ENCODE measurements at regions not wholly inside any gene's neighbourhood (a gene's known extent, or its start where the extent isn't known, plus 50 kb on each side); places are given as distances from the start of the nearest gene placed in this dataset.

DNA sequence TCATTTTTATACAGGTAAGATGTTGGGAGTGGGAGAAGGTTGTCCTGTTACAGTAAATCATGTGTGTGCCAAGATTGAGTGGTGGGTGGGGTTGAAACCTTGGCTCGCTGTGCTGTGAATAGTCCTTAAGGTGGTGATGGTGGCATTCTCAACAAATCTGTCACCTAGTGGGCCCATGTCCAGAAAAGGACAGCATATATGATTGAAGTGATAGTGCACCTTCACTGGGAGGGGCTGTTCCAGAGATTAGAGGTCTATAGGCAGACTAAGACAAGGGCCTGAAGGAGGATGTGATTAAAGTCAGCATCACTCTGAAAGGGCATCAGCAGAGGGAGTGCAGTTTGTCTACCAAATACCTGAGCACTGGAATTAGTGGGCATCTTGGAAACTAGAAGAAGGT is 374.2 kb upstream of the C2CD4B start:
- Histone ChIP-seq H3K27ac (ENCODE audit: low read length) (no peak overlapping the region), H3K27me3 (ENCODE audit: low read depth, low read length) (no peaks in the 10 kb centered on the region), H3K36me3 (ENCODE audit: control insufficient read depth in 1 of 2, insufficient read depth in 2 of 2, low read length in 2 of 2) (no peaks in the 10 kb centered on the region), H3K4me3 (ENCODE audit: low read depth in 1 of 2, low read length in 2 of 2) (no peak overlapping the region), H3K4me1 (ENCODE audit: control insufficient read depth in 1 of 2, insufficient read depth in 2 of 2, low read length in 2 of 2) (no peaks in the 10 kb centered on the region), H3K9me3 (ENCODE audit: control insufficient read depth in 1 of 2, low read length in 2 of 2) (no peaks in the 10 kb centered on the region)

- no peaks in the 10 kb centered on the region for H3K36me3 ChIP-seq (ENCODE audit: control insufficient read depth in 1 of 2, insufficient read depth in 2 of 2, low read length in 2 of 2)
- no peak overlapping the region for H3K27ac ChIP-seq (ENCODE audit: low read length)
Measured at GRCh38 chr15:62541250-62541649, 376.2 kb upstream of the C2CD4B start.

DNA sequence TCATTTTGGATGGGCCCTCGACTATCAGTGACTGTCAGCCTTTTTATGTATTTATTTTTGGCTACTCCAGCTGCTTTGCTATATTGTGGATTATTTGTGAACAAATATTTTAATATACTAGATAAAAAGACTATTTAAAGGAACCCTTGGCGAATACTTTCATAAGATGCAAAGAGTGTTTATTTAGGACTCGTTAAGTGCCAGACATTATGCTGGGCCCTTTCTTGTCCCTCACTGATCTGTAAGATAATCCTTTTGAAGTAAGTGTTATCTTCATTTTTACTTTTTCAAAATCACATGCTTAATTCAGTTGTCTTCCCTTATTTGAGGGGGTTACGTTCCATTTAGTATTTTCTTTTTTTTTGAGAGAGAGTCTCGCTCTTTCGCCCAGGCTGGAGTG is 376.8 kb upstream of the C2CD4B start:
- Histone ChIP-seq H3K27ac (ENCODE audit: low read length) (no peak overlapping the region), H3K36me3 (ENCODE audit: control insufficient read depth in 1 of 2, insufficient read depth in 2 of 2, low read length in 2 of 2) (no peaks in the 10 kb centered on the region), H3K9me3 (ENCODE audit: control insufficient read depth in 1 of 2, low read length in 2 of 2) (no peaks in the 10 kb centered on the region), H3K4me3 (ENCODE audit: low read depth in 1 of 2, low read length in 2 of 2) (no peak overlapping the region), H3K27me3 (ENCODE audit: low read depth, low read length) (no peaks in the 10 kb centered on the region), H3K4me1 (ENCODE audit: control insufficient read depth in 1 of 2, insufficient read depth in 2 of 2, low read length in 2 of 2) (peaks cover 13 to 18% of the 10 kb centered on the region in 2 donors)

More at GRCh38 chr15:62541250-62541649, 376.2 kb upstream of the C2CD4B start:
- no peak overlapping the region for H3K4me3 ChIP-seq (ENCODE audit: low read depth in 1 of 2, low read length in 2 of 2)
- H3K9me3 ChIP-seq (ENCODE audit: control insufficient read depth in 1 of 2, low read length in 2 of 2), result no peaks in the 10 kb centered on the region
- peaks cover 11 to 12% of the 10 kb centered on the region in 2 donors for H3K4me1 ChIP-seq (ENCODE audit: control insufficient read depth in 1 of 2, insufficient read depth in 2 of 2, low read length in 2 of 2)
- H3K27me3 ChIP-seq (ENCODE audit: low read depth, low read length), result no peaks in the 10 kb centered on the region

- Histone ChIP-seq H3K4me1 (ENCODE audit: control insufficient read depth in 1 of 2, insufficient read depth in 2 of 2, low read length in 2 of 2) (peaks cover 13 to 18% of the 10 kb centered on the region in 2 donors), H3K27me3 (ENCODE audit: low read depth, low read length) (no peaks in the 10 kb centered on the region), H3K4me3 (ENCODE audit: low read depth in 1 of 2, low read length in 2 of 2) (no peak overlapping the region), H3K27ac (ENCODE audit: low read length) (no peak overlapping the region), H3K9me3 (ENCODE audit: control insufficient read depth in 1 of 2, low read length in 2 of 2) (no peaks in the 10 kb centered on the region), H3K36me3 (ENCODE audit: control insufficient read depth in 1 of 2, insufficient read depth in 2 of 2, low read length in 2 of 2) (no peaks in the 10 kb centered on the region)
Measured at GRCh38 chr15:62544446-62544845, 379.4 kb upstream of the C2CD4B start.

DNA sequence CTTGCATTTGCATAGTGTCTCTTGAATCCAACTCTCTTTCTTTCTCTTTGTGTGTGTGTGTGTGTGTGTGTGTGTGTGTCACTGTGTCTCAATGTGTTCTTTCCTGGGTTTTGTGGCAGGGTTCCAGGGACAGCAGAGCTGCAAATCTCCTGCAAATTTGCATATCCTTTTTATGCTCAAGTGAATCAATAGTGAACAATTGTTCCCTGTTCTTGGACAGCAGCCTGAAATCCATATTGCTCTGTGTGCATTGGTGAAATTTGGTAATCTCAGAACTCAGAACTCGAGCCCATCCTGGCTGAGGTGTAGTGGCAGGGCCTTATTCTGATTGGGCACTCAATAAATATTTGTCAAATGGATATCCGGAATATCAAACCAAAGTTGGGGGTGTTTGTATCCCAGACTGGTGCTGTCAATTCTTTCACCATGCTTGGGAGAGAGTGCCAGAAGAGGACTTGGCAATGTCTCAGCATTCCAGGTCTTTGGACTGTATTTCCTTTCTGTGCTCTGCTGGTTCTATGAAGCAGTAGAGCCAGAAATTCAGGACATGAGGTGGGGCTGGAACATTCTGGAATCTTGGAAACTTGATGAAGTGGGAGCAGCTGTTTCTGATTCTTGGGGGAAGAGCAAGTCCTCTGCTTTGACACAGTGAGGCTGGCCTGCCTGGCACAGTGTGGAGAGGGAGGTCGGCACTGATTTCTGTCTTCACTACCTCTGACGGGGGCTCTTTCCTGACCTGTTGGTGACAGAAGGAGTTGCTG is 380.6 kb upstream of the C2CD4B start:
- no peaks in the 10 kb centered on the region for H3K27me3 ChIP-seq (ENCODE audit: low read depth, low read length)
- H3K27ac ChIP-seq (ENCODE audit: low read length), result no peak overlapping the region
- no peaks in the 10 kb centered on the region for H3K36me3 ChIP-seq (ENCODE audit: control insufficient read depth in 1 of 2, insufficient read depth in 2 of 2, low read length in 2 of 2)
- H3K4me3 ChIP-seq (ENCODE audit: low read depth in 1 of 2, low read length in 2 of 2), result no peak overlapping the region
- H3K4me1 ChIP-seq (ENCODE audit: control insufficient read depth in 1 of 2, insufficient read depth in 2 of 2, low read length in 2 of 2), result peaks cover 13 to 18% of the 10 kb centered on the region in 2 donors
- no peaks in the 10 kb centered on the region for H3K9me3 ChIP-seq (ENCODE audit: control insufficient read depth in 1 of 2, low read length in 2 of 2)

- Histone ChIP-seq H3K27me3 (ENCODE audit: low read depth, low read length) (no peaks in the 10 kb centered on the region), H3K9me3 (ENCODE audit: control insufficient read depth in 1 of 2, low read length in 2 of 2) (no peaks in the 10 kb centered on the region), H3K4me3 (ENCODE audit: low read depth in 1 of 2, low read length in 2 of 2) (no peak overlapping the region), H3K36me3 (ENCODE audit: control insufficient read depth in 1 of 2, insufficient read depth in 2 of 2, low read length in 2 of 2) (no peaks in the 10 kb centered on the region), H3K27ac (ENCODE audit: low read length) (no peak overlapping the region), H3K4me1 (ENCODE audit: control insufficient read depth in 1 of 2, insufficient read depth in 2 of 2, low read length in 2 of 2) (peaks cover 13 to 18% of the 10 kb centered on the region in 2 donors)
Measured at GRCh38 chr15:62546628-62547027, 381.5 kb upstream of the C2CD4B start.

DNA sequence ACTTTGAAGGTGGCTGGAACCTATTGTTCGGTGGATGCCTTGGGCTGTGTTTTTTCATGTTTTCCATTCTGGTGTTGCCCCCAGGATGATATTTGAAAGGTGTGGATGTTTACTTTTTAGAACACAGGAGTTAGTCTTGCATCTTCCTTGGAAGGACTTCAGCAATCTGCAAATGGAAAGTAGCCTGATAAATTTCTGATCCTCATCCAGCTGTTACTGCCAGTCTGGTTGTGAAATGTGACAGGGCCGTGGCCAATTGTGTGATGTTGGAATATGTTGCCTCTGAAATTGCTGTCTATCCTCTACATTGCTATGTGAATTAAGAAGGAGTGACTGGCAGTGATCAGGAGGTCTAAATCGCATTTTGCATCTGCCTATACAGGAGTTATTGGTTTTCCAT is 382.5 kb upstream of the C2CD4B start:
- Histone ChIP-seq H3K27me3 (ENCODE audit: low read depth, low read length) (no peaks in the 10 kb centered on the region), H3K27ac (ENCODE audit: low read length) (no peak overlapping the region), H3K4me3 (ENCODE audit: low read depth in 1 of 2, low read length in 2 of 2) (no peak overlapping the region), H3K9me3 (ENCODE audit: control insufficient read depth in 1 of 2, low read length in 2 of 2) (no peaks in the 10 kb centered on the region), H3K36me3 (ENCODE audit: control insufficient read depth in 1 of 2, insufficient read depth in 2 of 2, low read length in 2 of 2) (no peaks in the 10 kb centered on the region), H3K4me1 (ENCODE audit: control insufficient read depth in 1 of 2, insufficient read depth in 2 of 2, low read length in 2 of 2) (peaks cover 13 to 18% of the 10 kb centered on the region in 2 donors)

GRCh38 chr15:62549345-62549970 is 384.4 kb upstream of the C2CD4B start:
- no peaks in the 10 kb centered on the region for H3K36me3 ChIP-seq (ENCODE audit: control insufficient read depth in 1 of 2, insufficient read depth in 2 of 2, low read length in 2 of 2)
- H3K9me3 ChIP-seq (ENCODE audit: control insufficient read depth in 1 of 2, low read length in 2 of 2), result no peaks in the 10 kb centered on the region
- H3K4me3 ChIP-seq (ENCODE audit: low read depth in 1 of 2, low read length in 2 of 2), result no peak overlapping the region
- peaks cover 13 to 18% of the 10 kb centered on the region in 2 donors for H3K4me1 ChIP-seq (ENCODE audit: control insufficient read depth in 1 of 2, insufficient read depth in 2 of 2, low read length in 2 of 2)
- H3K27me3 ChIP-seq (ENCODE audit: low read depth, low read length), result no peaks in the 10 kb centered on the region
- no peak overlapping the region for H3K27ac ChIP-seq (ENCODE audit: low read length)

- no peaks in the 10 kb centered on the region for H3K36me3 ChIP-seq (ENCODE audit: control insufficient read depth in 1 of 2, insufficient read depth in 2 of 2, low read length in 2 of 2)
- no peak overlapping the region for H3K4me3 ChIP-seq (ENCODE audit: low read depth in 1 of 2, low read length in 2 of 2)
- no peak overlapping the region for H3K27ac ChIP-seq (ENCODE audit: low read length)
- no peaks in the 10 kb centered on the region for H3K9me3 ChIP-seq (ENCODE audit: control insufficient read depth in 1 of 2, low read length in 2 of 2)
- peaks cover 13 to 17% of the 10 kb centered on the region in 2 donors for H3K4me1 ChIP-seq (ENCODE audit: control insufficient read depth in 1 of 2, insufficient read depth in 2 of 2, low read length in 2 of 2)
- H3K27me3 ChIP-seq (ENCODE audit: low read depth, low read length), result no peaks in the 10 kb centered on the region
Measured at GRCh38 chr15:62550106-62550505, 385.0 kb upstream of the C2CD4B start.

GRCh38 chr15:62552444-62552843 is 387.4 kb upstream of the C2CD4B start:
- H3K9me3 ChIP-seq (ENCODE audit: control insufficient read depth in 1 of 2, low read length in 2 of 2), result no peaks in the 10 kb centered on the region
- no peaks in the 10 kb centered on the region for H3K36me3 ChIP-seq (ENCODE audit: control insufficient read depth in 1 of 2, insufficient read depth in 2 of 2, low read length in 2 of 2)
- H3K4me1 ChIP-seq (ENCODE audit: control insufficient read depth in 1 of 2, insufficient read depth in 2 of 2, low read length in 2 of 2), result no peaks in the 10 kb centered on the region
- no peaks in the 10 kb centered on the region for H3K27me3 ChIP-seq (ENCODE audit: low read depth, low read length)
- no peak overlapping the region for H3K27ac ChIP-seq (ENCODE audit: low read length)
- H3K4me3 ChIP-seq (ENCODE audit: low read depth in 1 of 2, low read length in 2 of 2), result no peak overlapping the region

DNA sequence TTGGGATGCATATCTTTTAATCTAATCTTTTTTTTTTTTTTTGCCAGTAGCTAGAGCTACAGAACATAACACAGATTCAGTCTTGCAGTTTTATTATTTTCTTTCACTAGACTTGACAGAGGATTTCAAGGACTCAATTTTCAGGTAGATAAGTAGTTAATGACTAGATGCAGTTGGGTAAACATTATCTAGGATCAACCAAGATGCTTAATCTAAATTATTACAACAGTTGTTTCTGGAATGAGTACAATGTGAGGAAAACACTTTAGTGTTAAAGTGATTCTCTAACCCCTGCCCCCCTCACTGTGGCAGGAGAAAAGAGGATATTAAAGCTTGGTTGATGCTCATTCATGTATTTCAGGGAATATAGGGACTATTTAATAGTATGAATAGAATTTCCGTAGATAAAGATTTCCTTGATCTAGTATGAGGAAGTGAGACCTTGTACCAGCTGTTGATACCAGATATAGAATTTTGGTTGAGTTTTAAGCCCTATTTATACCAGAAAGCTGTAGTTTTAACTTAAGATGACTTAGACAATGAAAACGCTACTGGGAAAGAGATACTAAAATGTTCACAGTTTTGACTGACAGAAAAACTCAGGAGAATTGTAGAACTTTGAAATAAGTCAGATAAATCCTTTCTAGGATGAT is 389.0 kb upstream of the C2CD4B start:
- no peak overlapping the region for H3K27ac ChIP-seq (ENCODE audit: low read length)
- H3K9me3 ChIP-seq (ENCODE audit: control insufficient read depth in 1 of 2, low read length in 2 of 2), result no peaks in the 10 kb centered on the region
- no peaks in the 10 kb centered on the region for H3K36me3 ChIP-seq (ENCODE audit: control insufficient read depth in 1 of 2, insufficient read depth in 2 of 2, low read length in 2 of 2)
- no peak overlapping the region for H3K4me3 ChIP-seq (ENCODE audit: low read depth in 1 of 2, low read length in 2 of 2)
- no peaks in the 10 kb centered on the region for H3K4me1 ChIP-seq (ENCODE audit: control insufficient read depth in 1 of 2, insufficient read depth in 2 of 2, low read length in 2 of 2)
- H3K27me3 ChIP-seq (ENCODE audit: low read depth, low read length), result no peaks in the 10 kb centered on the region

Data from muscle layer of duodenum (tissue), 2 donors.